ES-I3 (cell line): ENCODE measurements at regions not wholly inside any gene's neighbourhood (a gene's known extent, or its start where the extent isn't known, plus 50 kb on each side); places are given as distances from the start of the nearest gene placed in this dataset.

ENCODE experiments used
- H3K36me3 ChIP-seq: 2 replicates; pipeline ENCODE4 v1.6.1; 2013; ENCODE audit warnings: mild to moderate bottlenecking, low read length, control low read depth, moderate library complexity; ENCODE audit not compliant: insufficient read depth
- H3K4me1 ChIP-seq: 2 replicates; pipeline ENCODE4 v1.6.1; 2013; ENCODE audit warnings: mild to moderate bottlenecking, control low read depth, low read length; ENCODE audit not compliant: insufficient read depth
- H3K9ac ChIP-seq: 2 replicates; pipeline ENCODE4 v1.6.1; 2013; ENCODE audit warnings: low read depth, mild to moderate bottlenecking, low read length, moderate library complexity
- H3K9me3 ChIP-seq: 2 replicates; pipeline ENCODE4 v1.6.1; 2013; ENCODE audit warnings: mild to moderate bottlenecking, low read length, moderate library complexity; ENCODE audit not compliant: control insufficient read depth, insufficient read depth

DNA sequence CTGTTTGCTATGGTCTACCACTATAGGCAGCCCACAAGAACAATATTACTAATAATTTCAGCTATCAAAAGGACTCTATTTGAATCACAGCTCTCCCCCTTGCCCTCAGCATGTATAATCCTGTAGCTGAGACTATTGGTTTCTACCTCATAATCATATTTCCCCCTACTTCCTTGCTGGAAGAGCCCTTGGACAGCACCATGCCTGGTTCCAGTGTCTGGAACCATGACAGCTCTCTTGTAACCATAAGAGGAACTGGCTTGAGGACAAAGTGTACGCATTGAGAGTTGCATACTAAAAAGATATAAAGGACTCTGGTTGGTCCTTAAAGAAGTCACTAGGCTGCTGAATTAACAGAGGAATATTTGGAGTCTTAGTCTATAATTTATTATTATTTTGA lies 110.7 kb upstream of the ZRANB2 start:
- Histone ChIP-seq H3K4me1 (no peaks in the 10 kb centered on the region), H3K9ac (no peak overlapping the region), H3K9me3 (no peaks in the 10 kb centered on the region), H3K36me3 (no peaks in the 10 kb centered on the region)

DNA sequence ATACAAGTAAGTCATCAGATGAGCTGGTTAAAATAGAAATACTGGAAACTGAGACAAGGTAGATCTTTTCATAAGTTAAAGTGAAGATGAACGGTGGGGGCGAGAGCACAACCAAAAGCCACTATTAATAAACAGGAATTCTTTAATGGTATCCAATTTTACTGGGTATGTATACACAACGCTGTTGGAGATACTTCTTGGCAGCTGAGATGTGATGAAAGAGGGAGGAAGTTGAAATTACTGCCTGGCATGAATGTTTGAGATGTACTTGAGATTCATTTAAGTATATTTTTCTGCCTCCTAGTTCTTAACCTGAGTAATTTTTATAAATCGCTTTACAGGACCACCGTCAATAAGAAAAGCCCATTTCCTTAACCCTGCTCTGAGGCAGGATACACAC lies 110.0 kb upstream of the ZRANB2 start:
- Histone ChIP-seq H3K4me1 (no peaks in the 10 kb centered on the region), H3K9me3 (no peaks in the 10 kb centered on the region)

DNA sequence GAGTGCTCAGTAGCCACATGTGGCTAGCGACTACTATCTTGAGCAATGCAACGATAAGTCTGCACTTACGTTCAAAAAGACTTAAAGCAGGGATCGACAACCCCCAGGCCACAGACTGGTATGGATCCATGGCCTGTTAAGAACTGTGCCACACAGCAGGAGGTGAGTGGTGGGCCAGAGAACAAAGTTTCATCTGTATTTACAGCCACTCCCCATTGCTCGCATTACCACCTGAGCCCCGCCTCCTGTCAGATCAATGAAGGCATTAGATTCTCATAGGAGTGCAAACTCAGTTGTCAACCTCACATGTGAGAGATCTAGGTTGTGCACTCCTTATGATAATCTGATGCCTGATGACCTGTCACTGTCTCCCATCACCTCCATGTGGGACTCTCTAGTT lies 103.6 kb upstream of the ZRANB2 start:
- H3K4me1 ChIP-seq = no peaks in the 10 kb centered on the region
- no peaks in the 10 kb centered on the region for H3K36me3 ChIP-seq
- no peaks in the 10 kb centered on the region for H3K9me3 ChIP-seq
- H3K9ac ChIP-seq = no peak overlapping the region

More for the DNA sequence above, 110.0 kb upstream of the ZRANB2 start:
- H3K36me3 ChIP-seq = no peaks in the 10 kb centered on the region
- no peak overlapping the region for H3K9ac ChIP-seq

DNA sequence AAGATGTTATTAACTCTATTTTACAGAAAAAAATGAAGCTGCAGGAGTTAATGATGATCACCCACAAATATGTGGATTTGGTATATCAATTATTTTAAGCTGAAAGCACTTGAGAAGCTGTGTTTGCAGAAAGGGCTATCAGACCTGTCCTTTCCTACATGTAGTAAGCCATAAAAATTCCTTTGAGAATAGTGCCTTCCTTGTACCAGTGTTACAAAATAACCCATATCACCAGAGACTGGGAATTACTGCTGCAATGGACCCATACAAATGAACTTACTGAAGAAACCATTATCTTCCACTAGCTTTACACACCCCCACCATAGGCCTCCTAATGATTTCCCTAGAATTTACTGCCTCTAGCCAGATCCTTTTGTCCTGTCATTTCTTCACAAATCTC lies 99.2 kb upstream of the ZRANB2 start:
- Histone ChIP-seq H3K36me3 (no peaks in the 10 kb centered on the region), H3K4me1 (peaks cover 7% of the 10 kb centered on the region; the same call in 1 of the 2 replicates), H3K9ac (no peak overlapping the region), H3K9me3 (no peaks in the 10 kb centered on the region)

DNA sequence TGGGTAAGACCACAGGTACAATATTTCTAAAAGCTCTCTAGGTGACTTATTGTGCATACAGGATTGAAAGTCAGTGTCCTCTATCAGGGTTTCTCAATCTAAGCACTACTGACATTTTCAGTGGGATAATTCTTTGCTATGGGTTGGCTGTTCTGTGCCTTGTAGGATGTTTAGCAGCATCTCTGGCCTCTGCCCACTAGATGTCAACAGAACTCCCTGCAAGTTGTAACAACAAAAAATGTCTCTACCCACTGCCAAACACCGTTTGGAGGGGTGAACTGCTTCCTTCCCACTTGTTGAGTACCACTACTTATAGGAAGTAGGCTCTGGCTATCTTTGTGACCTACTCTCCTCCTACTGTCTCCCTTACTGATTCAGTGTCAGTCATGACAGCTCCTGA lies 90.1 kb upstream of the ZRANB2 start:
- Histone ChIP-seq H3K36me3 (no peaks in the 10 kb centered on the region), H3K9ac (no peak overlapping the region), H3K9me3 (no peaks in the 10 kb centered on the region), H3K4me1 (peaks cover 10% of the 10 kb centered on the region)

DNA sequence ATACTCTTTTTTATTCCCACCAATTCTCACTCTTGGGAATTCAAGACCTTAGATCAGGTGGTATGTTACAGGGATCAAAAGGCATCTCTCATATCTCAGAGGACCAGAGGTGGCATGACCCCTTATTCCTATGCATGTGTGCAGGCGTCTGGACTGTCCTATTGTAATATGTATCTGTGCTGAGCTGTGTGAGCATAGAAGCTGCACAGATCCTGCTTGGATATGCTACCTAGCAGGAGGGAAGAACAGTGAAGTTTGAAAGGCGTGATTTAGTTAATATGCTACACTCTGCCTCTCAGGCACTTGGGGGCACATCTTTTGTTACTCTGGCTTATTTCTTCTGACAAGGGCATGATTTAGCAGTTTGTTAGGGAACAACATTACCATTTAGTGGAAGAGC lies 86.7 kb upstream of the ZRANB2 start:
- Histone ChIP-seq H3K36me3 (no peaks in the 10 kb centered on the region), H3K4me1 (peaks cover 13% of the 10 kb centered on the region), H3K9me3 (no peaks in the 10 kb centered on the region), H3K9ac (no peak overlapping the region)

DNA sequence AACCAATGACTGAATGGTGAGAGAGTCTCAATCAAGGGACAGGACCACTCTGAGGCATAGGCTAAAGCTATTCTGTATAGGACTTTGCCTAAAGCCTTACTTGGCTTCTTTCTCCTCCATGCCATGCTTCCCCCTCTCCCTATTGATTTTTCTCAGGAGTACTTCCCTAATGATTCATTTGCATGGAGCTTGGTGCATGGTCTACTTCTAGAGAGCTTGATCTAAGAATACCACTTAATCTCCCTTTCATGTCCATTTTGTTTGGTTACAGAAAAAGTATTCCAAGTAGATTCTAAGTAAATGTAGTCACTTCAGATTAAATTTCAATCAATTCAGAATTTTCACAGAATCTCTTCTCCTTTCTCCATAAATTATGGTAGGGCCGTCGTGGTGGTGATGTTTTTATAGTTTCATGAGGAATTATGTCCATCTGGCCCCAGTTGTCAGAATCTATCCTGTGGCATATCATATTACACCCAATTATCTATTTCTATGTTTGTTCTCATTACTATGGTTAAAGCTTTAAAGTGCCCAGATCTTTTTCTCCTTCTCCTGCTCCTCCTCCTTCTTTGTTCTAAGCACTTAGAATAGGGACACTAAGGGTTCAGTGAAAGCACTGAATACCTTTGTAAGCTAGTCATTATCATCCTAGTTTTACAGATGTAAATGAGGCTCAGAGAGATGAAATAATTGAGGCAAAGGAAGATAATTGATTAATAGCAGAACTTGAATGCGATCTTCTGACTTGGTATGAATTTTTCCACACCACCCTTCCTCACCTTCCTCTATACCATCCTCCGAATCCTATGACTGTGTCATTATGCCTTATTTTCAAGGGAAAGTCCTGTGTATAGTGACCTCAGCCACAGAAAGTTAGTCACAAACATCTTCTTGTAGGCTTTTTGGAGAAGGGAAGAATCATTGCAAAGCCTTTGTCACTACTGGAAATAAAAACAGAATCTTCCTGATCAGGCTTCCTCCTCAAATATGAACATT lies 85.6 kb upstream of the ZRANB2 start:
- H3K9me3 ChIP-seq = no peaks in the 10 kb centered on the region
- H3K36me3 ChIP-seq = no peaks in the 10 kb centered on the region
- peaks cover 13% of the 10 kb centered on the region for H3K4me1 ChIP-seq
- H3K9ac ChIP-seq = no peak overlapping the region

DNA sequence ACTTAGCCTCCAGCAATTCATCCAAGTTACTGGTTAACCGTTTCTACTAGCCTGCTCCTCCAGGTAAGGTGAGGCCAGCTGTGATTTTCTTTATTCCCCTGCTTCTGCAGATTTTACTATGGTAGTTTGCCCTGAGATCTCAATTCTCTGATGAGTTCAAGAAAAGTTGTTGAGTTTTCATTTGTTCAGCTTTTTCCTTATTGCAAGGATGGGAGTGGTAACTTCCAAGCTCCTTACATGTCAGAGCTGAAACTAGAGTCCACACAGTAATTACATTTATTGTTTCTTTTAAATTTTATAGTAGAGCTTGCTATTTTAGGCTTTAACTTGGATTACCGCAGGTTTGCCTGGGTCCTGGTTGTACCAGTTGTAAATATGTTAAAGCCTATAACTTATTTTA lies 76.9 kb upstream of the ZRANB2 start:
- no peak overlapping the region for H3K9ac ChIP-seq
- no peaks in the 10 kb centered on the region for H3K4me1 ChIP-seq
- no peaks in the 10 kb centered on the region for H3K36me3 ChIP-seq
- no peaks in the 10 kb centered on the region for H3K9me3 ChIP-seq

DNA sequence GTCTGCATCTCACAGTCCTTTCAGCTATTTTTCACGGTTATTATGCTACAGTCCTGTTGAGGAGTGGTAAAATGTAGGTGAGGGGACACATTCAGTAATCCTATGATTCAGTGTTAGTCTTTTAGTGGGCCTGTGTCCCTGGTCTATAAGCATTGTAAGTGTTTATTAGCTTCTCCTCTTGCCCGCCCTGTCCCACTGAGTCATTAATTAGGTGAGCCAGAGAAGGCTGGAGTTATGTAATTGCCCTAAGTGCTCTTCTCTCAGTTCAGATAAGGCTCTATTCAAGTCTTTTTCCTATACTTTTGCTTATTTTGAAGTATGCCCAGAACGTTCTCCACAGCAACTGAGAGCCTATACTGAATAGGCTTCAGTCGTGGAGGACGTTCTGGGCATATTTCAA lies 76.3 kb upstream of the ZRANB2 start:
- Histone ChIP-seq H3K9me3 (no peaks in the 10 kb centered on the region), H3K36me3 (no peaks in the 10 kb centered on the region), H3K9ac (no peak overlapping the region), H3K4me1 (no peaks in the 10 kb centered on the region)

DNA sequence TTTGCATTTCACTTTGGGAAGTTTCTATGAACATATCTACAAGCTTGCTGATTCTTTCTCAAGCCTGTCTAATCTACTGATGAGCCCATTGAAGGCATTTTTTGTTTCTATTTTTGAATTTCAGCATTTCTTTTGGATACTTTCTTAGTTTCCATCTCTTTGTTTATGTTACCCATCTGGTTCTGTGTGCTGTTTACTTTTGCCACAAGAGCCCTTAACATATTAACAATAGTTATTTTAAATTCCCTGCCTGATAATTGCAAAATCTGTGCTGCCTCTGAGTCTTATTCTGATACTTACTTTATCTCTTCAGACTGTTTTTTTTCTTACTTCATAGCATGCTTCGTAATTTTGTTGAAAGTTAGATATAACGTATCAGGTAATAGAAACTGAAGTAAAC lies 75.8 kb upstream of the ZRANB2 start:
- H3K4me1 ChIP-seq = no peaks in the 10 kb centered on the region
- no peaks in the 10 kb centered on the region for H3K9me3 ChIP-seq
- H3K9ac ChIP-seq = no peak overlapping the region
- no peaks in the 10 kb centered on the region for H3K36me3 ChIP-seq

DNA sequence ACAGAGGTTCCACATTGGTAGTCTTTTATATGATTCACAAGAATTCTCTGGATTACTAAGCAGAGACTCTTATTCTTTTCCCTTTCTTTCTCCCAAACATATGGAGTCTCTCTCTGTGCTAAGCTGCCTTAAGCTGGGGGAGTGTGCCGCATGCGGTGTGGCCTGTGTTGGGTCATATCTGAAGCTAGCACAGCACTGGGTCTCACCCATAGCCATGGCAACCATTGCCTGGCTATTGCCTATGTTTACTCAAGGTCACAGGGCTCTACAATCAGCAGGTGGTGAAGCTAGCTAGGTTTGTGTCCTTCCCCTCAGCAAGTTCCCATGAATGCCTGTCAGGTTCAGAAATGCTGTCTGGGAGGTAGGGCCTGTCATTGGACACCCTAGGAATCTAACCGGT lies 73.6 kb upstream of the ZRANB2 start:
- Histone ChIP-seq H3K9me3 (no peaks in the 10 kb centered on the region), H3K4me1 (no peaks in the 10 kb centered on the region), H3K36me3 (no peaks in the 10 kb centered on the region), H3K9ac (no peak overlapping the region)

DNA sequence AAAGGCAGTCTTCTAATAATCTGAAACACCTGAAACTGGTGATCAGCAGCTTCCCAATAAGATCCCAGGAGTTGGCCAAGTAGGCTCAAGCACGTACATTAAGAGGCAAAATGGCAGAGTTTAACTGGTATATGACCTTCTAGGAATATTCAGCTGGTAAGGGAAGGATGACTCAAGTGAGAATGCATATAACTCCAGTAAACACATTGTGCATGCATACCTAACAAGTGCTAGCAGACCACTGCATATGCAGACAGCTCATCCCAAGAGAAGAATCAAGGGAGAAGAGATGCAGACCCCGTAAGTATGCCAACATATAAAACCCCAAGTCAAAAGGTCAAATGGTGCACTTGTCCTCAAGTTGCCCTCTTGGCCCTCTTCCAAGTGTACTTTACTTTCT lies 73.0 kb upstream of the ZRANB2 start:
- Histone ChIP-seq H3K9me3 (no peaks in the 10 kb centered on the region), H3K4me1 (no peaks in the 10 kb centered on the region), H3K9ac (no peak overlapping the region), H3K36me3 (no peaks in the 10 kb centered on the region)

DNA sequence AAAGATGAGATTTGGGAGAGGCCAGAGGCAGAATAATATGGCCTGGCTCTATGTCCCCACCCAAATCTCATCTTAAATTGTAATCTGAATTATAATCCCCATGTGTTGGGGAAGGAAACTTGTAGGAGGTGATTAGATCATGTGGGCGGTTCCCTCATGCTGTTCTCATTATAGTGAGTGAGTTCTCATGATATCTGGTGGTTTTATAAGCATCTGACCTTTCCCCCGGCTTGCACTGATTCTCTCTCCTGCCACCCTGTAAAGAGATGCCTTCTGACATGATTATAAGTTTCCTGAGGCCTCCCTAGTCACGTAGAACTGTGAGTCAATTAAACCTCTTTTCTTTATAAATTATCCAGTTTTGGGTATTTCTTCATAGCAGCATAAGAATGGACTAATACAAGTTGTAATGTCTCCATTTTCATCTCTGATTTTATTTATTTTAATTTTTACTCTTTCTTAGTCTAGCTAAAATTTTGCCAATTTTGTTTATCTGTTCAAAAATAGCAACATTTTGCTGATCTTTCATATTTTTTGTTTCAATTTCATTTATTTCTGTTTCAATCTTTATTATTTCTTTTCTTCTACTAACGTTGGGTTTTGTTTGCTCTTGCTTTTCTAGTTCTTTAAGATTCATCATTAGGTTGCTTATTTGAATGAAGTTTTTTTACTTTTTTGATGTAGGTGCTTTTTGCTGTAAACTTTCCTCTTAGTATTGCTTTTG lies 67.0 kb upstream of the ZRANB2 start:
- H3K4me1 ChIP-seq = no peaks in the 10 kb centered on the region

DNA sequence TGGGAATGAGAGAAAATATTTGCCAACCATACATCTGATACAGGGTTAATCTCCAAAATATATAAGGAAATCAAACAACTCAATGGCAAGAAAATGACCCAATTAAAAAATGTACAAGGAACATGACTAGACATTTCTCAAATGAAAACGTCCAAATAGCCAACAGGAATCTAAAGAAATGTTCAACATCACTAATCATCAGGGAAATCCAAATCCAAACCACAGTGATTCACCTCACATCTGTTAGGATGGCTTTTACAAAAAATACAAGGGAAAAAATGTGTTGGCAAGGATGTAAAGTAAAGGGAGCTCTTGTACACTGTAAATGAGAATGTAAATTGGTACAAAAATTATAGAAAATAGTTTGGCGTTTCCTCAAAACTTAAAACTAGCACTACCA lies 54.7 kb upstream of the ZRANB2 start:
- Histone ChIP-seq H3K9ac (no peak overlapping the region), H3K4me1 (no peaks in the 10 kb centered on the region), H3K36me3 (no peaks in the 10 kb centered on the region), H3K9me3 (peaks cover 4% of the 10 kb centered on the region; the same call in 1 of the 2 replicates)

More for the DNA sequence above, 67.0 kb upstream of the ZRANB2 start:
- Histone ChIP-seq H3K9me3 (no peaks in the 10 kb centered on the region), H3K9ac (no peak overlapping the region), H3K36me3 (no peaks in the 10 kb centered on the region)
